ENCODE measurements at regions not wholly inside any gene's neighbourhood (a gene's known extent, or its start where the extent isn't known, plus 50 kb on each side); places are given as distances from the start of the nearest gene placed in this dataset.

GRCh38 chr15:79515300-79516027, 83.3 kb downstream of the MINAR1 start:
- peaks cover 9% of the 10 kb centered on the region for H3K27me3 ChIP-seq (ENCODE audit: insufficient read depth, poor library complexity, severe bottlenecking)
- ATAC-seq (ENCODE audit: low read depth) (no peak), DNase-seq (ENCODE audit: low spot score) (no peak)
- H3K4me1 ChIP-seq (ENCODE audit: insufficient read depth, poor library complexity, severe bottlenecking): no peaks in the 10 kb centered on the region
- no peaks in the 10 kb centered on the region for H3K9me3 ChIP-seq (ENCODE audit: severe bottlenecking)
- TF ChIP-seq CTCF (IDR thresholded peaks at IDR 0.05; ENCODE audit: poor library complexity, severe bottlenecking): no peak
- no peaks in the 10 kb centered on the region for H3K36me3 ChIP-seq (ENCODE audit: low read depth)
- no peak overlapping the region for H3K4me3 ChIP-seq (ENCODE audit: severe bottlenecking)
- no peak overlapping the region for H3K27ac ChIP-seq (ENCODE audit: poor library complexity, severe bottlenecking)

- Histone ChIP-seq H3K27ac (ENCODE audit: poor library complexity, severe bottlenecking) (no peak overlapping the region), H3K36me3 (ENCODE audit: low read depth) (no peaks in the 10 kb centered on the region), H3K9me3 (ENCODE audit: severe bottlenecking) (no peaks in the 10 kb centered on the region), H3K4me1 (ENCODE audit: insufficient read depth, poor library complexity, severe bottlenecking) (no peaks in the 10 kb centered on the region), H3K4me3 (ENCODE audit: severe bottlenecking) (no peak overlapping the region), H3K27me3 (ENCODE audit: insufficient read depth, poor library complexity, severe bottlenecking) (peaks cover 5% of the 10 kb centered on the region)
- DNase-seq (ENCODE audit: low spot score): no peak
- ATAC-seq (ENCODE audit: low read depth): no peak
- TF ChIP-seq CTCF (IDR thresholded peaks at IDR 0.05; ENCODE audit: poor library complexity, severe bottlenecking): no peak
Measured at GRCh38 chr15:79516155-79516554, 84.0 kb downstream of the MINAR1 start.

- DNase-seq (ENCODE audit: low spot score) (no peak), ATAC-seq (ENCODE audit: low read depth) (no peak)
- Histone ChIP-seq H3K9me3 (ENCODE audit: severe bottlenecking) (no peaks in the 10 kb centered on the region), H3K4me1 (ENCODE audit: insufficient read depth, poor library complexity, severe bottlenecking) (no peaks in the 10 kb centered on the region), H3K4me3 (ENCODE audit: severe bottlenecking) (no peak overlapping the region), H3K36me3 (ENCODE audit: low read depth) (no peaks in the 10 kb centered on the region), H3K27me3 (ENCODE audit: insufficient read depth, poor library complexity, severe bottlenecking) (peaks cover 5% of the 10 kb centered on the region), H3K27ac (ENCODE audit: poor library complexity, severe bottlenecking) (no peak overlapping the region)
- TF ChIP-seq CTCF (IDR thresholded peaks at IDR 0.05; ENCODE audit: poor library complexity, severe bottlenecking): no peak
Measured at GRCh38 chr15:79516646-79517045, 84.5 kb downstream of the MINAR1 start.

GRCh38 chr15:79519628-79520027, 87.5 kb downstream of the MINAR1 start:
- no peaks in the 10 kb centered on the region for H3K36me3 ChIP-seq (ENCODE audit: low read depth)
- H3K27ac ChIP-seq (ENCODE audit: poor library complexity, severe bottlenecking): no peak overlapping the region
- no peak for DNase-seq (ENCODE audit: low spot score)
- H3K4me3 ChIP-seq (ENCODE audit: severe bottlenecking): no peak overlapping the region
- peaks cover 3% of the 10 kb centered on the region for H3K27me3 ChIP-seq (ENCODE audit: insufficient read depth, poor library complexity, severe bottlenecking)
- no peak for TF ChIP-seq CTCF (IDR thresholded peaks at IDR 0.05; ENCODE audit: poor library complexity, severe bottlenecking)
- H3K4me1 ChIP-seq (ENCODE audit: insufficient read depth, poor library complexity, severe bottlenecking): no peaks in the 10 kb centered on the region
- no peak for ATAC-seq (ENCODE audit: low read depth)
- H3K9me3 ChIP-seq (ENCODE audit: severe bottlenecking): no peaks in the 10 kb centered on the region

- peaks cover 3% of the 10 kb centered on the region for H3K27me3 ChIP-seq (ENCODE audit: insufficient read depth, poor library complexity, severe bottlenecking)
- no peak overlapping the region for H3K27ac ChIP-seq (ENCODE audit: poor library complexity, severe bottlenecking)
- no peaks in the 10 kb centered on the region for H3K4me1 ChIP-seq (ENCODE audit: insufficient read depth, poor library complexity, severe bottlenecking)
- no peaks in the 10 kb centered on the region for H3K9me3 ChIP-seq (ENCODE audit: severe bottlenecking)
- no peak overlapping the region for H3K4me3 ChIP-seq (ENCODE audit: severe bottlenecking)
- ATAC-seq (ENCODE audit: low read depth): no peak
- TF ChIP-seq CTCF (IDR thresholded peaks at IDR 0.05; ENCODE audit: poor library complexity, severe bottlenecking): no peak
- no peaks in the 10 kb centered on the region for H3K36me3 ChIP-seq (ENCODE audit: low read depth)
- no peak for DNase-seq (ENCODE audit: low spot score)
Measured at GRCh38 chr15:79520654-79521053, 88.5 kb downstream of the MINAR1 start.
